Right lobe of liver (tissue), 6 donors: ENCODE measurements at regions not wholly inside any gene's neighbourhood (a gene's known extent, or its start where the extent isn't known, plus 50 kb on each side); places are given as distances from the start of the nearest gene placed in this dataset.
"Not testable (repeated sequence)": the region's sequence is repeated elsewhere in the genome, so short reads cannot be mapped to it uniquely, and the experiment has no call there.

ENCODE experiments used
- ATAC-seq, 4 donors: fragments of 200-7000 bp; cut with Tn5 transposase; one replicate each; pipeline ENCODE4 v1.9.1; 2020; ENCODE audit warnings: mild to moderate bottlenecking in 4 of 4, moderate library complexity in 4 of 4
- DNase-seq, 3 donors: peaks; one replicate each; pipeline ENCODE4 v3.0.0-alpha.2; 2020
- H3K27ac ChIP-seq, 3 donors: fragments of 200-600 bp; one replicate each; pipeline ENCODE4 v1.8.0; 2022
- H3K27me3 ChIP-seq, 2 donors: fragments of 200-600 bp; one replicate each; pipeline ENCODE4 v1.8.0; 2022
- H3K36me3 ChIP-seq, 4 donors: fragments of 200-600 bp; sonication (generic) in 1 of 4; one replicate each; pipeline versions ENCODE4 v1.5.1 to v1.8.0; 2017 to 2022; ENCODE audit warnings: control low read depth in 1 of 4
- H3K4me1 ChIP-seq, 4 donors: fragments of 200-600 bp; sonication (generic) in 1 of 4; one replicate each; pipeline versions ENCODE4 v1.5.1 to v1.8.0; 2017 to 2022; ENCODE audit warnings: control low read depth in 1 of 4
- H3K4me3 ChIP-seq, 3 donors: fragments of 200-600 bp; one replicate each; pipeline ENCODE4 v1.8.0; 2022
- H3K9me3 ChIP-seq, 4 donors: fragments of 200-600 bp; sonication (generic) in 1 of 4; one replicate each; pipeline versions ENCODE4 v1.5.1 to v1.8.0; 2017 to 2022; ENCODE audit warnings: control low read depth in 1 of 4
- POLR2A ChIP-seq: fragments of 450-650 bp; IDR thresholded peaks from one replicate; pipeline ENCODE4 v1.6.1; 2017; ENCODE audit warnings: antibody characterized with exemption, mild to moderate bottlenecking
- WGBS: methylation state at CpG from one replicate; pipeline ENCODE4 v1.1.6; 2018; ENCODE audit warnings: low coverage, low lambda C conversion rate; ENCODE audit not compliant: insufficient coverage; ENCODE audit errors: missing lambda C conversion rate; 5-methylcytosine and 5-hydroxymethylcytosine counted together
- intact Hi-C, 2 donors: fragments of 100-400 bp; cut with DNase I; formaldehyde crosslinking; loops; one replicate each; pipeline versions ENCODE4 v1.11.2 to v1.14.1; 2022
- TF ChIP-seq, protein P1 (sequence below), 4 donors: fragments of 200-600 bp in 3 of 4; fragments of 450-650 bp in 1 of 4; IDR thresholded peaks; one replicate each; pipeline versions ENCODE4 v1.5.1 to v1.8.0; 2016 to 2022; ENCODE audit warnings: antibody characterized with exemption in 4 of 4, mild to moderate bottlenecking in 2 of 4
- donor health status: DM: no; HTN: yes; CAD: no.
- donor health status: DM: no; HTN: no; CAD: no.
- donor health status: DM: no; HTN: no; CAD: no.
- donor health status: DM: no; HTN: yes; CAD: no.
- donor health status: DM: no; HTN: yes; CAD: no.

DNA sequence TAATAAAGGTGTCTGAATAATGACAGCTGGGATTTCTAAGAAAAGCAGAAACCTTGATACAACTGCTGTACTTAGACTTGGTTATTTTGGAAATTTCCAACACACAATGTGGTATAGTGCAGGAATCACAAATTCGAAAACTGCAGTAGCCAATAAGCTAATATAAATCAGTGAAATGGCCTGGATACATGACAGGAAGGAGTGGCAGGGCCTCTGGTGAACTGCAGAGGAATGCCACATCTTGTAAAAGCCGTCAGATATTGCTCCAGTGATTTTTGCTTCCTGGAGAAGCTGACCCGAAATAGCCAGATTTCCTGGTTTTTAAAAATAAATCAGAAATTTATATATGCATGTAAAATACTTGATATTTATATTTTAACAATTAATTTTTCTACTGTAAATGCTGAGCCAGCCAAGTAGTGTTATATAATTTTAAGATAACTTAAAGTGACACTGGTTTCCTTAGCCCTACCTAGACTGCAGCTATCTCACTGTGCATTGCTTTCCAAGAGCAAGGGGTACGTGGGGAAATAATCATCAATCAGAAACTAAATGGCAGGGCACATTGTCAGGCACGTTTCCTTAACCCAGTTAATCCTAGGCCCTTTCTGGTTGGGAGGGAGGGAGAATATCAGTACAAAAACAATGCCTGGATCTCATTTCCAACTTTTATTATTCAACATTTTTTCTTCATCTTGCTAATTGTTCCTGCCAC, 182.4 kb downstream of the RASEF start:
- Histone ChIP-seq H3K36me3 (no peaks in the 10 kb centered on the region), H3K27me3 (no peaks in the 10 kb centered on the region), H3K27ac (no peak overlapping the region), H3K4me1 (no peaks in the 10 kb centered on the region), H3K4me3 (no peak overlapping the region), H3K9me3 (no peaks in the 10 kb centered on the region)
- intact Hi-C loops, result no loop called here
- TF ChIP-seq POLR2A, result no peak
- TF ChIP-seq, protein P1, sequence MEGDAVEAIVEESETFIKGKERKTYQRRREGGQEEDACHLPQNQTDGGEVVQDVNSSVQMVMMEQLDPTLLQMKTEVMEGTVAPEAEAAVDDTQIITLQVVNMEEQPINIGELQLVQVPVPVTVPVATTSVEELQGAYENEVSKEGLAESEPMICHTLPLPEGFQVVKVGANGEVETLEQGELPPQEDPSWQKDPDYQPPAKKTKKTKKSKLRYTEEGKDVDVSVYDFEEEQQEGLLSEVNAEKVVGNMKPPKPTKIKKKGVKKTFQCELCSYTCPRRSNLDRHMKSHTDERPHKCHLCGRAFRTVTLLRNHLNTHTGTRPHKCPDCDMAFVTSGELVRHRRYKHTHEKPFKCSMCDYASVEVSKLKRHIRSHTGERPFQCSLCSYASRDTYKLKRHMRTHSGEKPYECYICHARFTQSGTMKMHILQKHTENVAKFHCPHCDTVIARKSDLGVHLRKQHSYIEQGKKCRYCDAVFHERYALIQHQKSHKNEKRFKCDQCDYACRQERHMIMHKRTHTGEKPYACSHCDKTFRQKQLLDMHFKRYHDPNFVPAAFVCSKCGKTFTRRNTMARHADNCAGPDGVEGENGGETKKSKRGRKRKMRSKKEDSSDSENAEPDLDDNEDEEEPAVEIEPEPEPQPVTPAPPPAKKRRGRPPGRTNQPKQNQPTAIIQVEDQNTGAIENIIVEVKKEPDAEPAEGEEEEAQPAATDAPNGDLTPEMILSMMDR (IDR thresholded peaks at IDR 0.05), result no peak
- WGBS, result 39% methylated on average over 5 of the region's 5 CpGs
- DNase-seq (no peak), ATAC-seq (no peak)

GRCh38 chr9:82882138-82882537, 180.8 kb downstream of the RASEF start:
- Histone ChIP-seq H3K4me3 (no peak overlapping the region), H3K9me3 (no peaks in the 10 kb centered on the region), H3K27me3 (no peaks in the 10 kb centered on the region), H3K27ac (no peak overlapping the region), H3K36me3 (no peaks in the 10 kb centered on the region), H3K4me1 (no peaks in the 10 kb centered on the region)
- no peak for ATAC-seq
- DNase-seq, result no peak
- 100% methylated on average over 1 of the region's 1 CpG for WGBS
- TF ChIP-seq POLR2A, result no peak
- TF ChIP-seq, protein P1 (IDR thresholded peaks at IDR 0.05), result no peak
- intact Hi-C loops, result no loop called here

GRCh38 chr9:82882748-82883147, 180.2 kb downstream of the RASEF start:
- ATAC-seq, result no peak
- intact Hi-C loops, result no loop called here

GRCh38 chr9:82883436-82883835, 179.5 kb downstream of the RASEF start:
- 80% methylated on average over 3 of the region's 3 CpGs for whole genome bisulfite sequencing

More at GRCh38 chr9:82882748-82883147, 180.2 kb downstream of the RASEF start:
- Histone ChIP-seq H3K4me1 (no peaks in the 10 kb centered on the region), H3K27me3 (no peaks in the 10 kb centered on the region), H3K9me3 (no peaks in the 10 kb centered on the region), H3K36me3 (no peaks in the 10 kb centered on the region), H3K27ac (no peak overlapping the region), H3K4me3 (no peak overlapping the region)
- WGBS, result 22% methylated on average over 2 of the region's 2 CpGs
- DNase-seq, result no peak
- TF ChIP-seq, protein P1 (IDR thresholded peaks at IDR 0.05), result no peak
- no peak for TF ChIP-seq POLR2A

GRCh38 chr9:82883974-82884373, 179.0 kb downstream of the RASEF start:
- ATAC-seq, H3K4me3 ChIP-seq, intact Hi-C loops: not testable (repeated sequence)

More at GRCh38 chr9:82883436-82883835, 179.5 kb downstream of the RASEF start:
- no peaks in the 10 kb centered on the region for H3K4me1 ChIP-seq
- H3K36me3 ChIP-seq, result no peaks in the 10 kb centered on the region
- no peak for TF ChIP-seq POLR2A
- TF ChIP-seq, protein P1 (IDR thresholded peaks at IDR 0.05), result no peak
- intact Hi-C loops, result no loop called here
- DNase-seq, result no peak
- no peak overlapping the region for H3K4me3 ChIP-seq
- H3K27me3 ChIP-seq, result no peaks in the 10 kb centered on the region
- no peak overlapping the region for H3K27ac ChIP-seq
- H3K9me3 ChIP-seq, result no peaks in the 10 kb centered on the region
- no peak for ATAC-seq

More at GRCh38 chr9:82883974-82884373, 179.0 kb downstream of the RASEF start:
- WGBS, result 70% methylated on average over 7 of the region's 7 CpGs
- not testable (repeated sequence) for H3K27me3 ChIP-seq, DNase-seq, H3K36me3 ChIP-seq, H3K4me1 ChIP-seq, H3K27ac ChIP-seq, H3K9me3 ChIP-seq
